ENCODE measurements at regions not wholly inside any gene's neighbourhood (a gene's known extent, or its start where the extent isn't known, plus 50 kb on each side); places are given as distances from the start of the nearest gene placed in this dataset.

DNA sequence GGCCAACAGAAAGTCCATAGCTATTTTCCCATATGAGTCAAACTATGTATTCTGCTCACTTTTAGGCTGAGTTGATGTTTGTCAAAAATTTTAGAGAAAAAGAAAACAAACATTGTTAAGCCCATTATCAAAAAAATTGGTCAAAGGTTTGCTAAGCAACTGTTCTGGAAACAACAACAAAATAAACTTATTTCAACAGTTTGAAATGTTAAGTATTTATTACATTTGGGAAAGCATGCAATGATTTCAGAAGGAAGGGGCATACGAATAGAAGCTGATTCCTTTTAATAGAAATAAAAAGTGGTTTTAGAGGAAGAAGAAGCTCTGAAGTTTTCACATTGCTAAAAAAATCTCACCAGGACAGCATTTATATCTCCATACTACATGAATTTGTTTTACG, 1837.5 kb upstream of the CELF4 start:
- no peak for TF ChIP-seq EZH2 (IDR thresholded peaks at IDR 0.05; ENCODE audit: insufficient read depth, low read length)
- TF ChIP-seq, protein P1, sequence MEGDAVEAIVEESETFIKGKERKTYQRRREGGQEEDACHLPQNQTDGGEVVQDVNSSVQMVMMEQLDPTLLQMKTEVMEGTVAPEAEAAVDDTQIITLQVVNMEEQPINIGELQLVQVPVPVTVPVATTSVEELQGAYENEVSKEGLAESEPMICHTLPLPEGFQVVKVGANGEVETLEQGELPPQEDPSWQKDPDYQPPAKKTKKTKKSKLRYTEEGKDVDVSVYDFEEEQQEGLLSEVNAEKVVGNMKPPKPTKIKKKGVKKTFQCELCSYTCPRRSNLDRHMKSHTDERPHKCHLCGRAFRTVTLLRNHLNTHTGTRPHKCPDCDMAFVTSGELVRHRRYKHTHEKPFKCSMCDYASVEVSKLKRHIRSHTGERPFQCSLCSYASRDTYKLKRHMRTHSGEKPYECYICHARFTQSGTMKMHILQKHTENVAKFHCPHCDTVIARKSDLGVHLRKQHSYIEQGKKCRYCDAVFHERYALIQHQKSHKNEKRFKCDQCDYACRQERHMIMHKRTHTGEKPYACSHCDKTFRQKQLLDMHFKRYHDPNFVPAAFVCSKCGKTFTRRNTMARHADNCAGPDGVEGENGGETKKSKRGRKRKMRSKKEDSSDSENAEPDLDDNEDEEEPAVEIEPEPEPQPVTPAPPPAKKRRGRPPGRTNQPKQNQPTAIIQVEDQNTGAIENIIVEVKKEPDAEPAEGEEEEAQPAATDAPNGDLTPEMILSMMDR (IDR thresholded peaks at IDR 0.05; ENCODE audit: insufficient read depth, low read depth, low read length), result no peak
